RWPE2 (cell line): ENCODE measurements at regions not wholly inside any gene's neighbourhood (a gene's known extent, or its start where the extent isn't known, plus 50 kb on each side); places are given as distances from the start of the nearest gene placed in this dataset.
A peak's percentile ranks its signal among the peaks of the same experiment; 100 is the strongest.

ENCODE experiments used
- ATAC-seq: fragments of 200-7000 bp; cut with Tn5 transposase; 3 replicates; pipeline ENCODE4 v1.9.1; 2021; ENCODE audit warnings: low read depth
- DNase-seq: peaks from one replicate; pipeline ENCODE4 v3.0.0-alpha.2; 2020; ENCODE audit warnings: low spot score
- H3K27ac ChIP-seq: fragments of 450-650 bp; 2 replicates; pipeline ENCODE4 v1.5.1; 2017; ENCODE audit warnings: mild to moderate bottlenecking; ENCODE audit not compliant: poor library complexity, severe bottlenecking
- H3K27me3 ChIP-seq: fragments of 250-450 bp; sonication (Bioruptor Pico); 2 replicates; pipeline ENCODE4 v1.5.1; 2021; ENCODE audit warnings: mild to moderate bottlenecking, moderate library complexity; ENCODE audit not compliant: insufficient read depth, poor library complexity, severe bottlenecking
- H3K36me3 ChIP-seq: fragments of 250-450 bp; sonication (Bioruptor Pico); 2 replicates; pipeline ENCODE4 v1.5.1; 2020; ENCODE audit warnings: low read depth, mild to moderate bottlenecking, moderate library complexity
- H3K4me1 ChIP-seq: fragments of 250-450 bp; sonication (Bioruptor Pico); 2 replicates; pipeline ENCODE4 v1.5.1; 2021; ENCODE audit warnings: mild to moderate bottlenecking, moderate library complexity; ENCODE audit not compliant: insufficient read depth, poor library complexity, severe bottlenecking
- H3K4me3 ChIP-seq: fragments of 250-450 bp; sonication (Bioruptor Pico); 2 replicates; pipeline ENCODE4 v1.5.1; 2021; ENCODE audit warnings: mild to moderate bottlenecking, moderate library complexity; ENCODE audit not compliant: severe bottlenecking
- H3K9me3 ChIP-seq: fragments of 250-450 bp; sonication (Bioruptor Pico); 2 replicates; pipeline ENCODE4 v1.5.1; 2021; ENCODE audit warnings: mild to moderate bottlenecking, moderate library complexity; ENCODE audit not compliant: severe bottlenecking
- CTCF ChIP-seq: fragments of 450-650 bp; IDR thresholded peaks from one replicate; pipeline ENCODE4 v1.5.1; 2017; ENCODE audit warnings: mild to moderate bottlenecking, moderate library complexity; ENCODE audit not compliant: poor library complexity, severe bottlenecking

- H3K27me3 ChIP-seq: no peaks in the 10 kb centered on the region
- DNase-seq: no peak
- TF ChIP-seq CTCF: no peak
- H3K4me1 ChIP-seq: no peaks in the 10 kb centered on the region
- H3K27ac ChIP-seq: no peak overlapping the region
- no peaks in the 10 kb centered on the region for H3K9me3 ChIP-seq
- no peak for ATAC-seq
- no peaks in the 10 kb centered on the region for H3K36me3 ChIP-seq
- H3K4me3 ChIP-seq: no peak overlapping the region
Observed at GRCh38 chr5:97874491-97874890, 691.4 kb upstream of the RIOK2 start.

GRCh38 chr5:97876272-97876671 lies 693.2 kb upstream of the RIOK2 start:
- TF ChIP-seq CTCF: no peak
- H3K9me3 ChIP-seq: no peaks in the 10 kb centered on the region

GRCh38 chr5:97877588-97877987 lies 694.5 kb upstream of the RIOK2 start:
- Histone ChIP-seq H3K4me1 (no peaks in the 10 kb centered on the region), H3K9me3 (no peaks in the 10 kb centered on the region), H3K36me3 (no peaks in the 10 kb centered on the region), H3K27ac (no peak overlapping the region), H3K27me3 (no peaks in the 10 kb centered on the region), H3K4me3 (no peak overlapping the region)
- DNase-seq (no peak), ATAC-seq (no peak)
- peak; percentile 26 for TF ChIP-seq CTCF

More at GRCh38 chr5:97876272-97876671, 693.2 kb upstream of the RIOK2 start:
- no peak for ATAC-seq
- H3K27ac ChIP-seq: no peak overlapping the region
- no peaks in the 10 kb centered on the region for H3K36me3 ChIP-seq
- H3K4me1 ChIP-seq: no peaks in the 10 kb centered on the region
- DNase-seq: no peak
- H3K27me3 ChIP-seq: no peaks in the 10 kb centered on the region
- no peak overlapping the region for H3K4me3 ChIP-seq

GRCh38 chr5:97888439-97888838 lies 705.4 kb upstream of the RIOK2 start:
- Histone ChIP-seq H3K36me3 (no peaks in the 10 kb centered on the region), H3K4me1 (no peaks in the 10 kb centered on the region), H3K4me3 (no peak overlapping the region), H3K9me3 (no peaks in the 10 kb centered on the region), H3K27ac (no peak overlapping the region), H3K27me3 (no peaks in the 10 kb centered on the region)
- DNase-seq (no peak), ATAC-seq (no peak)
- no peak for TF ChIP-seq CTCF

- H3K9me3 ChIP-seq: no peaks in the 10 kb centered on the region
- ATAC-seq (no peak), DNase-seq (no peak)
- TF ChIP-seq CTCF: no peak
- no peaks in the 10 kb centered on the region for H3K27me3 ChIP-seq
- H3K4me1 ChIP-seq: no peaks in the 10 kb centered on the region
- no peak overlapping the region for H3K4me3 ChIP-seq
- no peaks in the 10 kb centered on the region for H3K36me3 ChIP-seq
- H3K27ac ChIP-seq: no peak overlapping the region
Observed at GRCh38 chr5:97891971-97892370, 708.9 kb upstream of the RIOK2 start.
